NCI-H446 treated with DMSO at 0.1 percent for 48 hours (cell line): ENCODE measurements at regions not wholly inside any gene's neighbourhood (a gene's known extent, or its start where the extent isn't known, plus 50 kb on each side); places are given as distances from the start of the nearest gene placed in this dataset.
"Not testable (repeated sequence)": the region's sequence is repeated elsewhere in the genome, so short reads cannot be mapped to it uniquely, and the experiment has no call there.

Experiments used
- DNase-seq: peaks from one replicate; lab custom pipeline; 2025; lab: John Stamatoyannopoulos, UW

GRCh38 chr6:155589190-155589589, 133.6 kb upstream of the NOX3 start:
- no peak for DNase-seq

- no peak for DNase-seq
These were observed 132.2 kb upstream of the NOX3 start for GRCh38 chr6:155587817-155588216.

- DNase-seq: no peak
These were observed 130.5 kb upstream of the NOX3 start for GRCh38 chr6:155586090-155586489.

GRCh38 chr6:155584006-155584405, 128.4 kb upstream of the NOX3 start:
- DNase-seq: no peak

- no peak for DNase-seq
These were observed 126.7 kb upstream of the NOX3 start for GRCh38 chr6:155582016-155582991.

- DNase-seq: no peak
These were observed 125.3 kb upstream of the NOX3 start for GRCh38 chr6:155580904-155581303.

GRCh38 chr6:155578251-155578650, 122.6 kb upstream of the NOX3 start:
- no peak for DNase-seq

- no peak for DNase-seq
These were observed 106.3 kb upstream of the NOX3 start for GRCh38 chr6:155561966-155562364.

- DNase-seq: peak; percentile 67
These were observed 105.8 kb upstream of the NOX3 start for GRCh38 chr6:155561257-155561965.

GRCh38 chr6:155549928-155550327, 94.3 kb upstream of the NOX3 start:
- DNase-seq: no peak

GRCh38 chr6:155549028-155549798, 93.6 kb upstream of the NOX3 start:
- no peak for DNase-seq

GRCh38 chr6:155548576-155548975, 92.9 kb upstream of the NOX3 start:
- DNase-seq: no peak

- no peak for DNase-seq
These were observed 89.0 kb upstream of the NOX3 start for GRCh38 chr6:155544677-155545076.

- DNase-seq: no peak
These were observed 87.7 kb upstream of the NOX3 start for GRCh38 chr6:155543166-155543847.

- DNase-seq: peak; percentile 89
These were observed 86.4 kb upstream of the NOX3 start for GRCh38 chr6:155542036-155542435.

GRCh38 chr6:155538708-155539390, 83.2 kb upstream of the NOX3 start:
- no peak for DNase-seq

GRCh38 chr6:155534678-155535077, 79.0 kb upstream of the NOX3 start:
- no peak for DNase-seq

GRCh38 chr6:155530219-155530834, 74.7 kb upstream of the NOX3 start:
- DNase-seq: peak; percentile 14

- not testable (repeated sequence) for DNase-seq
These were observed 74.2 kb upstream of the NOX3 start for GRCh38 chr6:155529814-155530213.

GRCh38 chr6:155528982-155529453, 73.4 kb upstream of the NOX3 start:
- no peak for DNase-seq

- no peak for DNase-seq
These were observed 72.7 kb upstream of the NOX3 start for GRCh38 chr6:155528335-155528734.
